ENCODE measurements at regions not wholly inside any gene's neighbourhood (a gene's known extent, or its start where the extent isn't known, plus 50 kb on each side); places are given as distances from the start of the nearest gene placed in this dataset.

DNA sequence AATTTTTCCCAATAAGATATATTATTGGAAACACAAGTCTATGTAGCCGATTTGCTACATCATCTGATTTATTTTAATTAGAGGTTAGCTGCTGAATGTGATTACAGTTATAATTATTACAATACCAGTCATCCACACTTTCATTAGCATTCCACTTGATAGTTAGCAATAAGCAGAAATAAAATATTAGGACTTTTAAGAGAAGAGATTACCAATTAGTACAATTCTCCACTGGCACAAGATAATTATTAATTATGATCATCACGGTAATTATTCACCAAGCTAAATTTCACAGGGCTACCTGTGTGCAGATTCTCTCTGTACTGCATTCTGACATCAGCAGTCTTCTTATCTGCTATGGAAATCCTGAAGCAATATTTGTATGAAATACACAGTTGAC, 474.7 kb downstream of the TLE4 start:
- Mint-ChIP-seq H3K9me3 (peaks cover 1% of the 10 kb centered on the region), H3K27ac (no peak overlapping the region), H3K27me3 (peaks cover 5% of the 10 kb centered on the region), H3K4me1 (ENCODE audit: low read depth) (no peaks in the 10 kb centered on the region), H3K4me3 (no peak overlapping the region), H3K36me3 (ENCODE audit: low read depth) (no peaks in the 10 kb centered on the region)
- no peak for DNase-seq

DNA sequence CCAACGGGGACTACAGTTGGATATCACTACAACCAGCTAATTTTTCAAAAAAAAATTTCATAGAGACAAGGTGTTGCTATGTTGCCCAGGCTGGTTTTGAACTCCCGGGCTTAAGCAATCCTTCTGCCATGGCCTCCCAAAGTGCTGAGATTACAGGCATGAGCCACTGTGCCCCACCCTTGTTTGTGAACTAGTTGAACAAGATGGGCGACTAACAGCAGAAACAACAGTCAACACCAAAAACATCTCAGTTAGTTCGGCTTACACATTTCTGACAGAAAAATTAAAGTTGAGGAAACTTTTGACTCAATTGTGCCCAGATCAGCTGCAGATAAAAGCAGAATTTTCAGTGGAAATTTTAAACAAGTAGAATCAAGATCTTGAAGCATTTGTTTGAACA, 470.1 kb downstream of the TLE4 start:
- no peaks in the 10 kb centered on the region for H3K36me3 Mint-ChIP-seq (ENCODE audit: low read depth)
- no peaks in the 10 kb centered on the region for H3K27me3 Mint-ChIP-seq
- H3K4me3 Mint-ChIP-seq = no peak overlapping the region
- DNase-seq = no peak
- H3K9me3 Mint-ChIP-seq = no peaks in the 10 kb centered on the region
- no peak overlapping the region for H3K27ac Mint-ChIP-seq
- H3K4me1 Mint-ChIP-seq (ENCODE audit: low read depth) = no peaks in the 10 kb centered on the region

DNA sequence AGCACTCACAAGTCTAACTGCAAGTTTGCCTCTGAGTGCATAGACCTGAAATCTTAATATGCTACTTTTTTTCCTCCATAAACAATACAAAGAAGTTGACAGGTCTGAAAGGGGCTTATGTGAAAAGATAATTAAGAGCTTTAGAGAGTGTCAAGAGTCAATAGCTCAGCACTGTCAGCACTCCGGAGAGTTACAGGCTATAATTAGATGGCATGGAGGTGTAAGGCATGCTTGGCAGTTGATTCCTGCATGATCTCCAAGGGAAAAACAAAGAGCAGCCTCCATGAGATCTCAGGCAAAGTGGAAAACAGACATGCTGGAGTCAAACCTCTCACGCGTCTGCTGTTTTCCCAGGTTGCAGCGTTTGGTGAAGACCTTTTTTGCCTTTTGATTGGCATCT, 468.7 kb downstream of the TLE4 start:
- Mint-ChIP-seq H3K9me3 (no peaks in the 10 kb centered on the region), H3K27ac (no peak overlapping the region), H3K4me3 (no peak overlapping the region), H3K27me3 (no peaks in the 10 kb centered on the region), H3K4me1 (ENCODE audit: low read depth) (no peaks in the 10 kb centered on the region), H3K36me3 (ENCODE audit: low read depth) (no peaks in the 10 kb centered on the region)
- DNase-seq = no peak

DNA sequence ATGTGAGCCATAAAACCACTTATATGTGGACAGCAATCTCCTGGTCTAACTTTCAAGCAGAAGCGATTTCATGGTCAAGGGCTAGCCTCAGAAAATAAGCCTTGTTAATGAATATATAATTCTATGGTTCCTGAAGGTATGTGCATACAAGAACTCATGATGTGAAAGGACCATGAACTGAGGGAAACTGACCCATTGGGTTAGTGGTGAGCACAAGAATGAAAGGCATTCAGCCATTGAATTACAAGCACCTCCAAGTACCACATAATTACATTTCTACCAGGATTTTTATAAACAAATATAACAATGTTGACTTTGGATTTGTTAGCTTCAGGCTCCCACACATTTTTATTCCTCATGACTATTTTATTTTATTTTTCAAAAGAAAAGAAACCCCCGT, 459.0 kb downstream of the TLE4 start:
- Mint-ChIP-seq H3K27me3 (peaks cover 11% of the 10 kb centered on the region), H3K9me3 (no peaks in the 10 kb centered on the region), H3K4me1 (ENCODE audit: low read depth) (no peaks in the 10 kb centered on the region), H3K36me3 (ENCODE audit: low read depth) (no peaks in the 10 kb centered on the region), H3K27ac (no peak overlapping the region), H3K4me3 (no peak overlapping the region)
- no peak for DNase-seq

DNA sequence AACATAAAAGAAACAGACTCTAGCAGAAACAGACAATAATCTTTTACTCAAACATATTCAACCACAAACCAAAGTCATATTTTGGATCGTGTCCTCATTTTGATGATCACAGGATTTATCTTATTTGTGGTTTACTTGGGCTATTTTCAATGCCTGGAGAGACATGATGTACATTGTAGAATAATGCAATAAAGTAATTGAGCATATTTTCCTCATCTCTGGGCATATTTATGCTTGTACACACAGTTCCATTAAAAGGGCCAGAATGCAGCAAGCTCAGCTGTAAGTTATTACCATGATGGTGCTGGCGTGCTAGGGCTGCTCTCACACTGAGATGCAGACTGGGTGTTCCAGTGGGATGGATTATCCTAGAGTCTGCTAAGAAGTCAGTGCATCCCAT, 456.7 kb downstream of the TLE4 start:
- no peaks in the 10 kb centered on the region for H3K4me1 Mint-ChIP-seq (ENCODE audit: low read depth)
- peaks cover 8% of the 10 kb centered on the region for H3K27me3 Mint-ChIP-seq
- no peak for DNase-seq
- H3K4me3 Mint-ChIP-seq = no peak overlapping the region
- no peaks in the 10 kb centered on the region for H3K9me3 Mint-ChIP-seq
- no peaks in the 10 kb centered on the region for H3K36me3 Mint-ChIP-seq (ENCODE audit: low read depth)
- H3K27ac Mint-ChIP-seq = no peak overlapping the region

DNA sequence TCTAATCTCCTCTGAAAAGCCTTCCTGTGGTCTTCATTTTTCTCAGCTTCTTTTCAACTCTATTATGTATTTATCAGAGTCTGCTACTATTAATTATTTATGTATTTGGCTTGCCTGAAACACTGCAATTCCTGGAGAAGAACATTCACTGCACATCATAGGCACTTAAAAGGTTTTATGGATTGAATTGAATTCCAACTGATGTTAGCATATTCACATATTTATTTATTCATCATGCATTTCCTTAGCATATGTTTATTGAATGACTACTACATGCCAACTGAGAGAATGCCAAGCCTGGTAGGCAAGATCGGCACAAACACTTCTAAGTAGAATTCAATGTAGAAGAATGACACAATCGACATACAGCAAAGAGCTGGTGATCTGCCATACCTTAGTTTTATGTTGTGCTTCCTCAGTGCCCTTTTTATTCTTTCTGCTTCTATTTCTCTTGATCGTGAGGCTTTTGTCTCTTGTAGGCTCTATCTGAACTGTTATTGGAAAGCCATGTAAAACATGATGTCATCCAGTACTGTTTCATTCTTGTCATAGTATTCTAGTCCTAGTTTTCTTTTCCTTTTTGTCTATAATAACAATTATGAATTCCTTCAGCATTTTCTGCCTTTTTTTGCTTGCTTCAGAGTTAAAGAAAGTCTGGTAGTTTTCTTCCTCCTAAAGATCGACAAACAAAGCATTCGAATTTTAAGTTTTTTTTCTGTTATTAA, 454.2 kb downstream of the TLE4 start:
- Mint-ChIP-seq H3K4me1 (ENCODE audit: low read depth) (no peaks in the 10 kb centered on the region), H3K36me3 (ENCODE audit: low read depth) (no peaks in the 10 kb centered on the region), H3K27me3 (peaks cover 8% of the 10 kb centered on the region)

DNA sequence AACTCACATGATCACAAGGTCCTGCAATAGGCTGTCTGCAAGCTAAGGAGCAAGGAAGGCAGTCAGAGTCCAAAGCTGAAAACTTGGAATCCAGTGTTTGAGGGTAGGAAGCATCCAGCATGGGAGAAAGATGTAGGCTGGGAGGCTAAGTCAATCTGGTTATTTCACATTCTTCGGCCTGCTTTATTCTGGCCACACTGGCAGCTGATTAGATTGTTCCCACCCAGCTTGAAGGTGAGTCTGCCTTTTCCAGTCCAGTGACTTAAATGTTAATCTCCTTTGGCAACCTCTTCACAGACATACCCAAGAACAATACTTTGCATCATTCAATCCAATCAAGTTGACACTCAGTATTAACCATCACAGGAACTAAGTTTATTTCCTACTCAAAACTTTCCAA, 453.4 kb downstream of the TLE4 start:
- Mint-ChIP-seq H3K4me1 (ENCODE audit: low read depth) (no peaks in the 10 kb centered on the region), H3K9me3 (no peaks in the 10 kb centered on the region), H3K36me3 (ENCODE audit: low read depth) (no peaks in the 10 kb centered on the region), H3K27me3 (peaks cover 8% of the 10 kb centered on the region), H3K4me3 (no peak overlapping the region), H3K27ac (no peak overlapping the region)
- no peak for DNase-seq

More for the DNA sequence above, 454.2 kb downstream of the TLE4 start:
- H3K27ac Mint-ChIP-seq = no peak overlapping the region
- H3K9me3 Mint-ChIP-seq = no peaks in the 10 kb centered on the region
- DNase-seq = no peak
- H3K4me3 Mint-ChIP-seq = no peak overlapping the region

DNA sequence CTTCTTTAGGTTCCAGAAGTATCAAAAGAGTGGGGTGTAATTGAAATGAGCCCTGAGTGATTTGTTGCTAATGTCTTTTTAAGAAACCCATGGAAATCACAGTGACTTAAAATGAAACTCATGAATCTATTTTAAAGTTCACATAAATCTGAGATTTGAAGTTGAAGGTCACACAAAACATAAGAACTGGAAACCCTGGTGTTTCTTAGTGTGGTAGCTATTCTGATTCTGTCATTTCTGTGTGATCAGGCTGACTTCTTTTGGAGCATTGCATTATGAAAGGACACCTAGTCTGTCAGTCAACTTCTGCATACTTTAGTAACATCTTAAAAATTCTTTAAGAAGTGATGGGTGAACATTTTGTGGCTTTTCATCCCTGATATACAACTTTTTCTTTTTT, 448.8 kb downstream of the TLE4 start:
- no peak overlapping the region for H3K4me3 Mint-ChIP-seq
- no peaks in the 10 kb centered on the region for H3K36me3 Mint-ChIP-seq (ENCODE audit: low read depth)
- H3K4me1 Mint-ChIP-seq (ENCODE audit: low read depth) = no peaks in the 10 kb centered on the region
- DNase-seq = no peak
- no peaks in the 10 kb centered on the region for H3K9me3 Mint-ChIP-seq
- H3K27ac Mint-ChIP-seq = no peak overlapping the region
- peaks cover 4% of the 10 kb centered on the region for H3K27me3 Mint-ChIP-seq

DNA sequence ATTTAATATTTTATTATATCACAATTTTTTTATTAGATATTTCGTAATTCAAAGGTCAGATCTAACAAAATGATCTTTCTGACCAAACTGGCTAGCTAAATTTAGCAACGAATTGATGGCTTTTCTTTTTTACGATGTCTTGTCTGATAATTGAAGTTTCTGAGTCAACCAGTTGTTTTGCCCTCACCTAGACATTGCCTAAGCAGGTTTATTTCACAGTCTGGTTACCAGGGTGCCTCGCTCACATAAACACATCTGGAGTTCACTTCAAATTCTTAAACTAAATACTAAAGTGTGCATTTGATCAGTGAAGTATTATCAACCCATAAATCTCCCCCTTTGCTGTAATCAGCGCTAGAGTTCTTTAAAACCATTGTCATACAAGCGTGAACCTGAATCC, 448.3 kb downstream of the TLE4 start:
- H3K4me3 Mint-ChIP-seq = no peak overlapping the region
- H3K36me3 Mint-ChIP-seq (ENCODE audit: low read depth) = no peaks in the 10 kb centered on the region
- H3K4me1 Mint-ChIP-seq (ENCODE audit: low read depth) = no peaks in the 10 kb centered on the region
- DNase-seq = no peak
- H3K27me3 Mint-ChIP-seq = peaks cover 4% of the 10 kb centered on the region
- H3K27ac Mint-ChIP-seq = no peak overlapping the region
- no peaks in the 10 kb centered on the region for H3K9me3 Mint-ChIP-seq

DNA sequence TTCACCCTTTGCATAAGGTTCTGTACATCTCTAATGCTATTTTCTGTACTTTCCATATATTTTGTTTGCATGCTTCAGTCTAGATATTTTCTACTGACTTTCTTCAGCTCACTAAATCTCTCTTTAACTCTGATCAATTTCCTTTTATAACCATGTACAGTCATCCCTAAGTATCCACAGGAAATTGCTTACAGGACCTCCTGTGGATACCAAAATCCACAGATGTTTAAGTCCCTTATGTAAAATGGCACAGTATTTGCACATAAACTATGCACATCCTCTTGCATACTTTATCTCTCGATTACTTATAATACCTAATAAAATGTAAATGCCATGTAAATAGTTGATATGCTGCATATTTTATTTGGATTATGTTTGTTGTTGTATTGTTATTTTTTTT, 442.1 kb downstream of the TLE4 start:
- Mint-ChIP-seq H3K9me3 (peaks cover 9% of the 10 kb centered on the region), H3K4me1 (ENCODE audit: low read depth) (no peaks in the 10 kb centered on the region)

DNA sequence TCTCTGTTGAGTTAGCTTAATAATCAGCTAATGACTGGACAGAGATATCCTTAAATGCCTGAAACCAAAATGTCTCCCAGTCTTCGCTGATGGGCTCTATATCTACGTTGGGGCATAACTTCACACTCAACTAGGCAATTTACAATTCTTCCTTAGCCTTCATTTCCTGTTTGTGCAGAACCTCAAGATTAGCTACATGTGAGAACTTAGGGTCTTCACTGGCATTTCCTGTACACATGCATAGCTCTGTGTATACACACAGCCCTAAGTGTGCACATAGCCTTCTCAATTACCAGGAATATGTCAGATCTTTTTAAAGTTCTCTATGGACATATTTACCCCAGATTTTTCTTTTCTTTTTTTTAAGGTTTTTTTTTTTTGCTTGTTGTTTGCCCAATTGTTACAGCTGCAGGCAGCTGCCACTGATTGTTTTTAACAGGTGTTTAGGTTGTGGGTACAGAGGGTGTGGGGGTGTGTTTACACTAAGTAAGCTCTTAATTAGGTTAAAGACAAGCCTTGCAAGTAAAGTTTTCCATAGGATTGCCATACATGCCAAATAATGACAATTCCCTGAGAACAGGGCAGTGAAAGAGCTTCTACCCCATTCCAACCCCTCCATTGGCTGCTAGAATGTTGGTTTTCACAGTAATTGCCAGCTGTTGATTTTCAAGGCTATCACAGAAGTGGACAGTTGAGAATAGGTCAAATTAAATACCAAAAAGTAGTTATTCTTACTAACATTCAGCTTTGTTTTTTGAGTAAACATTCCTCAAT, 441.0 kb downstream of the TLE4 start:
- H3K27ac Mint-ChIP-seq = no peak overlapping the region
- H3K27me3 Mint-ChIP-seq = peaks cover 8% of the 10 kb centered on the region
- no peak for DNase-seq
- peaks cover 9% of the 10 kb centered on the region for H3K9me3 Mint-ChIP-seq
- no peaks in the 10 kb centered on the region for H3K36me3 Mint-ChIP-seq (ENCODE audit: low read depth)
- no peak overlapping the region for H3K4me3 Mint-ChIP-seq
- H3K4me1 Mint-ChIP-seq (ENCODE audit: low read depth) = no peaks in the 10 kb centered on the region

More for the DNA sequence above, 442.1 kb downstream of the TLE4 start:
- Mint-ChIP-seq H3K4me3 (no peak overlapping the region), H3K27me3 (peaks cover 8% of the 10 kb centered on the region), H3K27ac (no peak overlapping the region), H3K36me3 (ENCODE audit: low read depth) (no peaks in the 10 kb centered on the region)
- DNase-seq = no peak

DNA sequence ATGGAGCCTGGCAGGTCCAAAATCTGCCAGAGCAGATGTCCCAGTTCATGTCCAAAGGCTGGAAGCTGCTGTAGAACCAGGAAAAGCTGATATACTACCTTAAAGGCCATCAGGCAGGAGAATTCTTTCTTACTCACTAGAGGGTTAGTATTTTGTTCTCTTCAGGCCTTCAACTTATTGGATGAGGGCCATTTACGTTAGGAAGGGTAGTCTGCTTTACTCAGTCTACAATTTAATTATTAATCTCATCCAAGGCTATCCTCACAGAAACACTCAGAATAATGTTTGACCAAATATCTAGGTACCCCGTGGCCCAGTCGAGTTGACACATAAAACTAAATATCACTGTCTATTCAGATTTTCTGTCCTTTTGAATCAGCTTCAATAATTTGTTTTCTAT, 437.4 kb downstream of the TLE4 start:
- Mint-ChIP-seq H3K27ac (no peak overlapping the region), H3K27me3 (peaks cover 4% of the 10 kb centered on the region), H3K4me3 (no peak overlapping the region), H3K4me1 (ENCODE audit: low read depth) (no peaks in the 10 kb centered on the region), H3K9me3 (peaks cover 9% of the 10 kb centered on the region), H3K36me3 (ENCODE audit: low read depth) (no peaks in the 10 kb centered on the region)
- DNase-seq = no peak

DNA sequence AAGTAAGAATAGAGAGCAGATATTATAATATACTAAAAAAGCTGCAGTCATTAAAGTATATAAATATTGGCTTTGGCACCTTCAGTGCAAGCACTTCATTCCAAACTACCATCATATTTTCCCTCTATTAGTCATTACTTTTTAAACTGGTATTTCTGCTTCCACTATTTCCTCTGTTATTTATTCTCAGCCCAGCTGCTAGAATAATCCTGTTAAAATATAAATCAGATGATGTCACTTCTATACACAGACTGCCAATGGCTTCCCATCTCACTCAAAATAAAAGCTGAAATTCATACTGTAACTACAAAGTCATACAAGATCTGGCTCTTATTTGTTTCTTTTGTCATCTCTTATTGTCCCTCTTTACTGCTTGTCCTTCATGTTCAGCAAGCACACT, 432.9 kb downstream of the TLE4 start:
- no peak overlapping the region for H3K27ac Mint-ChIP-seq
- no peaks in the 10 kb centered on the region for H3K27me3 Mint-ChIP-seq
- H3K4me1 Mint-ChIP-seq (ENCODE audit: low read depth) = no peaks in the 10 kb centered on the region
- no peak for DNase-seq
- no peaks in the 10 kb centered on the region for H3K9me3 Mint-ChIP-seq
- H3K4me3 Mint-ChIP-seq = no peak overlapping the region
- no peaks in the 10 kb centered on the region for H3K36me3 Mint-ChIP-seq (ENCODE audit: low read depth)

DNA sequence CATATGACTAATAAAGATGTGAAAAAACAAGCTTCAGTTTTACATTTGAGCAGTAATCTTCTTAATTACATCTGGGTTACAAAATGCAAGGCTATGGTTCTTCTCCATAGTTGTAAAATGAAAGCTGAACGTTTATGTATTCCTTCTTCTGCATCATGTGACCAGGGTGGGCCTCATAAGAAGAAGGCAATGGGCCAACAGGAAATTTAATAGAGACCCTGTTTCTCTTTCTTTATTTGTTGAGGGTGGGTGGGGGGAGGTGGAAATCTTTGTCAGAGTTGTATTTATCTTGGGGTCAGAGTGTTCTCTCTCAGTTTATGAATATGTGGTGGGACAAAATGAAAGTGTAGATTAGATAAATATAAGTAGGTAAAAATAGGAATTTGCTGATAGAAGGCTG, 418.8 kb downstream of the TLE4 start:
- no peak overlapping the region for H3K27ac Mint-ChIP-seq
- no peaks in the 10 kb centered on the region for H3K36me3 Mint-ChIP-seq (ENCODE audit: low read depth)
- DNase-seq = no peak
- no peak overlapping the region for H3K4me3 Mint-ChIP-seq
- no peaks in the 10 kb centered on the region for H3K9me3 Mint-ChIP-seq
- no peaks in the 10 kb centered on the region for H3K27me3 Mint-ChIP-seq
- H3K4me1 Mint-ChIP-seq (ENCODE audit: low read depth) = no peaks in the 10 kb centered on the region

DNA sequence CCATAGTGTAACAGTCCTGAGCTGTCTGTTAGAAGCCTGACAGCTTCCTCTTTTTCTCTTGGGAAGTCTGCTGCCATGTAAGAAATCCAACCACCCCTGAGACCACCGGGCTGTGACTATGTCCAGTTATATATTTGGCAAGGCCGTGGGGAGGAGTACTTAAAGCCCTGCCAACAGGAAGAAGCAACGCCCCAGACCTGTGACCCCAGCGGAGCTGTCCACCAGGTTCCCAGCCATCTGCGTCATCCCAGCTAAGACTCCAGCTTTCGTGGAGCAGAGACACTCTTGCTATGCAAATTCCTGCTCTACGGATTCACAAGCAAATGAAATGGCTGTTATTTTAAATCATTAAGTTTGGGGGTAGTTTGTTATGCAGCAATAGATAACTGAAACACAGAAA, 417.3 kb downstream of the TLE4 start:
- Mint-ChIP-seq H3K27me3 (no peaks in the 10 kb centered on the region), H3K4me3 (no peak overlapping the region), H3K4me1 (ENCODE audit: low read depth) (no peaks in the 10 kb centered on the region), H3K9me3 (no peaks in the 10 kb centered on the region), H3K36me3 (ENCODE audit: low read depth) (no peaks in the 10 kb centered on the region), H3K27ac (no peak overlapping the region)
- DNase-seq = no peak
